ENCODE measurements at regions not wholly inside any gene's neighbourhood (a gene's known extent, or its start where the extent isn't known, plus 50 kb on each side); places are given as distances from the start of the nearest gene placed in this dataset.

DNA sequence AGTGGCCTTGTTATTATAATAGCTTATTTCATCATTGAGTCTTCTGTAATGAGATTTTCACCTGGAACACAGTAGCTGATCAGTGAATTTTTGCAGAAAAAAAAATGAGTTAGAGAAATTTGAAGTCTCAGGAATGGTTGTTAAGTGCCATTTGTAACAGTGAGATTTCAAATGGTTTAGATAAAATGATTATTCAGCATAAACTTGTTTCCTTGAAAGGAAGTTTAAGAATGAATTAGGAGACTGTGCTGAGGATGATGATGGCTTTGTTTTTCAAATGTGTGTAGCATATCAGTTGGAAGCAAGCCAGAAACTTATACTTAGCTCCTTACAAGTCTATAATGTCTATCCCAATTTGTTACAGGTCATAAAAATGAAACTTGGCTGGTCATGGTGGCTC lies 225.1 kb downstream of the LRRC3B start:
- no peak for TF ChIP-seq CTCF (conservative IDR thresholded peaks at IDR 0.05; ENCODE audit: low read length)
- no peak for TF ChIP-seq EZH2phosphoT487 (IDR thresholded peaks at IDR 0.05; ENCODE audit: borderline replicate concordance, low read depth, low read length)

Data from OCI-LY7 (cell line).